NOMO-1 treated with DMSO at 0.1 percent for 48 hours (cell line): ENCODE measurements at regions not wholly inside any gene's neighbourhood (a gene's known extent, or its start where the extent isn't known, plus 50 kb on each side); places are given as distances from the start of the nearest gene placed in this dataset.

Source experiments
- DNase-seq: peaks from one replicate; lab custom pipeline; 2025; ENCODE audit not compliant: unreplicated experiment; lab: John Stamatoyannopoulos, UW

DNA sequence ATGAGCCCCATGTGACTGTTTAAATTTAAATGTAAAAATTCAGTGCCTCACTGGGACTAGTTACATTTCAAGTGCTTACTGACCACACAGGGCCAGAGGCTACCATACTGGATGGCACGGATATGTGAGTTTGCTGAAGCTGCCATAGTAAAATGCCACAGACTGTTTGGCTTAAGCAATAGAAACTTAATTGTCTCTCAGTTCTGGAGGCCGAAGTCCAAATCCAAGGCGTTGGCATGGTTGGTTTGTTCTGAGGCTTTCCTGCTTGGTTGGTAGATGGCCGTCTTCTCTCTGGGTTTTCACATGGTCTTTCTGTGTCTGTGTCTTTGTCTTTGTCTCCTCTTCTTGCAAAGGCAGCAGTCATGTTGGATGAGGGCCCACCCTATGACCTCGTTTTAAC lies 878.9 kb upstream of the RBFOX1 start:
- DNase-seq = no peak

DNA sequence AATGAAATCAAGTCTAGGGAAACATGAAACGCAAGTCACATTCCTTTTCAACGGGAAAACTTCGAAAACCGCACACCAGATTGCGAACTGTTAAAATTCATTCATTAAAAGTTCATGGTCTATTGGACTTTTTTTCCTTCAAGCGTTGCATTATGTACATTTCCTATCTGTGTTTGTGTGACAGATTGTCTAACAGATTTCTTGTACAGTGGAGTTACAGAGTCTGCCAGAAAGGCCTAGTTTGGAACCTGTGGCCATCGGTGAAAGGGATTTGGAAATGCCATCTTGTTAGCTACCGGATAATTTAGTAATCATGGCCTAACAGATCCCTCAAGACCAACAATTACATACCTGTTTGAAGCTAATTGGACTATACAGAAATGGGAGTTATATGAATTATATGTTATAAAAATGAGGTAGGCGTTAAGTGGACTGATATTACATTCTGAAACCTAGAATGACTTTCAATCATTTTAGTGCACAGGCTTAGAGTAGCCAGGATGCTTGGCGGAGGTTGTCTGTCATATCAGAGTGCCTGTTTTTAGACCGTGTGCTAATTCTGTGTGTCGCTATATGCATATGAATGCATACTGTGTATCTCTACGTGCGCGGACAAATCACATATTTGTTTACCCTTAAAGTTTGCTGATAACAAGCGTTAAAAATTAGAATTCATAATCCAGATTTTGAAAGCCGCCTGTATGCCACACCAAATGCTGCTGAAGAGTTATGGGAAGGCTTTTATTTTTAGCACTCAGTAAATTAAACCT lies 885.4 kb upstream of the RBFOX1 start:
- DNase-seq = no peak

DNA sequence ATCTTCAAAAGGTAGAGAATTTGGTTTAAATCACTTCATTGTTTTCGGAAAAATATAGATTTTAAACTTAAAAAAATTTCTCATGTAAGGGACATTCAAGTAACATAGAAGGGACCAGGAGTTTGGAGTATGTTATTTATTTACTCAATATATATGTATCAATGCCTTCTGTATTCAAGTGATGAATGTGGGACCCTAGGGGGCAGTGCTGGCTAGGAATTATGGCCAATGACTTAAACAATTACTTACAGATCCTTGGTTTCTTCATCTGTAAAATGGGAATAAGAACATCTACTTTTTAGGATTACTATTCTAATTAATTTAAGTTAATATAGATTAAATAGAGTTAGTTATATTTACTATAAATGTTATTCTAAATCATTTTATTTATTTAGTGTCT lies 886.3 kb upstream of the RBFOX1 start:
- no peak for DNase-seq

DNA sequence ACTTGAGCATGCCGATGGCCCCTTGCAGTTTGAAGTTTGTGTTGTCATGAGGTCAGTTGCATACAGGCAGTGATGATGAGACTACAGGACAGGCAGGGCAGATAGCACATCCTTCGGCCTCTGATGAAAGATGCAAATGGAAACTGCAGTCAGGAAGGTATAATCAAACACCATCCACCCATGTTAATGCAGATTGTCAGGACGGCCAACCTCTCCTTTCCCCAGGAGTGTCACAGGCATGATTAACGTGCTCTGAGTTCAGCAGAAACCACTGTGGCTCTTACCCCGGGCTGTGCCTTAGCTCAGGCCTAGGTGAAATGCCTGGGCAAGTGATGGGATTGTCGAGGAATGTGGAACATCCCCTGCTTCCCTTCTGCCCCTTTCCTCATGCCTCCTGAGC lies 893.5 kb upstream of the RBFOX1 start:
- no peak for DNase-seq

DNA sequence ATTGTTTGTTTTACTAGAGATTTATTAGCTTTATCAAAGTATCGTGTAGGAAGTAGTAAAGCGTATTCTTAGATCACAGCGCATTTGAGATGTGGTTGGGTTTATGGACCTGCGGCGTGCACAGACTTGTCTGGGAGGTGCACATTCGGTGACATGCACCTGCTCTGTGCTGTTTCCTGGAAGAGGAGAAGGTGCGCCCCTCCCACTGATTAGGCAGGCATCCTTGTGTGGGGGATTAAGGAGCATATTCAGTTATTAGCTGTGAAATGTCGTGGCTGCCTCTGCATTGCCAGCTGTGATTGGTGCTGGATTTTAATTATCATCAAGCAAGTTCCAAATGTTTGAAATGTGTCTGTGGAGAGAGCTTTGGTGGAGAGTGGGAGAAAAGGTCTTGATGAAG lies 903.8 kb upstream of the RBFOX1 start:
- DNase-seq = no peak

DNA sequence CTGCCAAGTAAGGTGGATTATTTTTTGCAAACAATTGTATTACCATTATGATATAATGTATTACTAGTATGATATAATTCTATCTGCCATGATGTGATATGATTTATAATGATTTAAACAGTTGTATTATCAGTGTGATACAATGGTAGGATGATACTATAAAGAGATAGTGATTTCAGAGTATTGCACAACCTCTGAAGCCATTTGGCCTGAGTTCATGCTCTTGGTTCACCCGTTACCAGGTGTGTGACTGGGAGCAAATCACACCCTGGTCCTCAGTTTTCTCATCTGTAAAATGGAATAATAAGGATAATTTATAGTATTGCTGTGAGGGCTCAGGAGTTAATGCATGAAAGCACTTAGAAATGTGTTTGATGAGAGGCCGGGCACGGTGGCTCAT lies 905.0 kb upstream of the RBFOX1 start:
- DNase-seq = no peak

DNA sequence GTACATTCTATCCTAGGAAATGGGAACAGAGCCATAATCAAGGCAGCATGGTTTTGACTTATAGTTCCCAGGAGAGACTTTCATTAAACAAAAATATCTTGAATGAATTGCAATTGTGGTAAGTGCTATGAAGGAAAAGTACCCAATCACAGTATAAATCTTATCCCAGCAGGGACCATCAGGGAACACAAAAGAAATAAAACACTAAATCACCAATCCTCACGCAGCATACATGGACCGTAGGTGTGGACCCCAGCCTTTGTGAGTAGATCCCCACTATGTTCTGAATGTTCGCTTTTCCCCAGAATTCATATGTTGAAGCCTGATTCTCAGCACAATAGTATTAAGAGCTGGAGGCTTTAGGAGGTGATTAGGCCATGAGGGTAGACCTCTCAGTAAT lies 925.0 kb upstream of the RBFOX1 start:
- no peak for DNase-seq

DNA sequence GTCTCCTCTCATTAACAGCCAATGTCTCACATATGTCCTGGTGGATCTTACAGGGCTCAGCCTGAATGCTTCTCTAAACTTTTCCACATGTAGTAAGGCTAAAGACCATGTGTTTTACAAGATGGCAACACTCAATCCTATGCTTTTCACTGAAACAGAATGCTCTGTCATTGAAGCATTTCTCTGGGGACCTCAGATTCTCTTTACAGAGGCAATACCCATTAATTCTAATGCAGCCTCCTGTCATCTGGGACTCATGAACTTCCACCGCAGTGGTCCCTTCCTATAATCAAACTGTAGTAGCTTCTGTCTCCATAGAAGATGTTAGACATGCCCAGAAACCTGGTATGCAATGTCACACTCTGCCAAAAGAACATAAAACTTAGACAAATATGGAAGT lies 926.6 kb upstream of the RBFOX1 start:
- no peak for DNase-seq

DNA sequence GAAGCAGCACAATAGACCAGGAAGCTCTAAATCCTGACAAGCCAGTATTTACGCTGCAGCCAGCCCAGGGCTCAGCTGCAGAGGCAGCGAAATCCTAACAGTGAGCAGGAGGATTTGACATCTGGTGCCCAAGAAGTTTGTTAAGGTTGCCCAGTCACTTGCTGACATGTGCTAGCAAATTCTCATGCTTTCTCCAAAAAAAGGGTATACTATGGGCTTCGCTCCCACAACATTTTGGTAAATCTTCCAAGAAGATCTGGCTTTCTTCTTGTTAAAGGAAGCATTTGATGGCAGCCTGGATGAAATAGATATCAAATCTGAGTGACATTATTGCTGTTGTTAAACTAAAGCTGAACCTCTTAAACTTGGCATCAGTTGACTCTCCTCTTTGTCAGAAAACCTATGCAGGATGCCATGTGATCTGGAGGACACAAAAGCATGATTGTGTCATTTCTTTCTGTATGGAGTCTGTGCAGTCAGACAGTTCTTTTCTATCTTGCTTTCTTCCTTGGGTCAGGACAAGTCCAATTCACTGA lies 949.7 kb upstream of the RBFOX1 start:
- no peak for DNase-seq

DNA sequence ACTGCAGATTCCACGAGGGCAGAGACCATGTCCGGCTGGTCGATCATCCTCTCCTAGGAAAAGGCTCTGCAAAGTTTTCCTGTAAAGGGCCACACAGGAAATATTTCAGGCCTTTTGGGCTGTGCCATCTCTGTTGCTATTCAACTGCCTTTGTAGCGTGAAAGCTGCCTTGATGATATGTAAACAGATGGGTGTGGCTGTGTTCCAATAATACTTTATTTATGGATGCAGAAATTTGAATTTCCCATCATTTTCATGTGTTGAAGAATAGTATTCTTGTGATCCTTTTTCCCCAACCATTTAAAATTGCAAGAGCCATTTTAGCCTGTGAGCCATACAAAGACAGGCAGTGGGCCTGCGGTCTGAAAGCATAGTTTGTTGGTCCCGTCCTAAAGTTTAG lies 950.7 kb upstream of the RBFOX1 start:
- DNase-seq = no peak

DNA sequence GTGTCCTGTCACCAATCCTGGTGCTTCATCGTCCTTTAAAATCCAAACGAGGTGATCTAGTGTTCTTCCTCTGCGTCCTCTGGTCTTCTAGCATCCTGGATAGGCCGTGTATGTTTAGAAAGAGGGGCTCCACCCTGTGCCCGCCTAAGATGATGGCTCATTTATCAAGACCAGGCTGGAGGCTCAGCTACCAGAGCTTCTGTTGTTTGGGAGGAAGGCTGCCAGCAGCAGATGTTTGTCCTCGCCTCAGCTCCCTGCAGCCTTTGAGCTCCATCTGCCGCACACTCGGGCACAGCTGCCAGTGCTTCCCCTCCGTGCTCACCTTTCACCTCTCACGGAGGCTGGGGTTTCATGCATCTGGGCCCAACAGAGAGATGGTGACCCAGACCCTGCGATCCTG lies 954.7 kb upstream of the RBFOX1 start:
- no peak for DNase-seq

DNA sequence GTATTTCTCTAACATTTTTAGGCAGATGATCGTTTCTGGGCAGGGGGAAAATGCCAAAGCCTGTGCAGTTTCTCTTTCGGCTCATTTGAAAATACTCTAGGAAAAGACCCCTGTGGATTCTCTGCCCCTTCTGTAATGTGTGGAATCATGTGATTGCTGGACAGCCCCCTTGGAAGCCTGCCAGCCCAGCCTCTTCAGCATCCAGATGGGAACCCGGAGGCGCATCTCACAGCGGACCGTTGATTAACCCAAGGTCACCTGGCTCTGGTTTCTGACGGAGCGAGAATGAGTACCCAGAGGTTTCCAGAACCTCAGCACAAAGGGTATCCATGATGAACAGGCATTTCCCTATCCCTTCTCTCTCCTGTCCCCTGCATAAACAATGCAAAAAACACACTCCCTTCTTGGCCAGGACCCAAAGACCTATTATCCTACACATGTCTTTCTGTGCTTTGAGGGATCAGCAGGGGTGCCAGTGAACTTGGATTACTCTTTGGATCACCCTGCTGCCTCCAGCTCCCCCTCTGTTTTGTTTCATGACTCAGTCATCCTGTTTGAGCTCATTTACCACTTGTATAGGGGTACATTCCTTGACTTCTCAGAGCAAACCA lies 957.1 kb upstream of the RBFOX1 start:
- DNase-seq = no peak

DNA sequence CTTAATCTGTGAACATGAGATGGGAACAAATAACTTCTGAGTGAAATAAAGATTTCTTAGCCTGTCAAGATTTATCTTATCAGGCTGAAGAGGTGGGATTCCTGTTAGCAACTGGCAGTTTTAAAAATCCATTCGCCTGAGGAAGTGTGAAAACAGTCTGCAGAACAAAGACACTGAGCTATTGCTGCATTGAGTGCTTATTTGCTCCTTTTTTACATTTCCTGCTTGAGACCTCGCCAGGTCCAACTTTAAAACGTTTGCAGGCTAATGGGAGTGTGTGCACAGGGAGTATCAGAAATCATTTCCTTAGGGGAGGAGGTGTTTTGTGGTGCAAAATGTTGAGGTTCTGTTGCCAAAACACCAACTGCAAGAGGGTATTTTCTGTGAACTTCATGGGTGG lies 957.8 kb upstream of the RBFOX1 start:
- DNase-seq = no peak

DNA sequence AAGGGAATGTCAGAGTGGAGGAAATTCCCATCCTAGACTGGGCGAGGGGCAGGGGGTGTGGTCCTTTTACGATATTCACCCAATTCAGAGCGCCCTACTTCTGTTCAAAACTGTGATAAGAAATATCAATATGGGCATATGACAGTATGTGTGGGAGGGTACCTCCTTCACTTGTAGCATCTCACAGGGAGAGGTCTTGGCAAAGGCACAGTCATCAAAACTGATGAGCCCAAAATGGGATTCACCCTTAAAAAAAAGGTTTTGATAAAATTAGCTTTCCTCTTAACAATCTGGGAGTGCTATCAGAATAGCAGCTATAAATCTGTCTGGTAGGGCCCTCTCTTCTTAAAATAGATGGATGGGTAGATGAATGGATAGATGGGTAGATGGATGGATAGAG lies 967.8 kb upstream of the RBFOX1 start:
- DNase-seq = no peak

DNA sequence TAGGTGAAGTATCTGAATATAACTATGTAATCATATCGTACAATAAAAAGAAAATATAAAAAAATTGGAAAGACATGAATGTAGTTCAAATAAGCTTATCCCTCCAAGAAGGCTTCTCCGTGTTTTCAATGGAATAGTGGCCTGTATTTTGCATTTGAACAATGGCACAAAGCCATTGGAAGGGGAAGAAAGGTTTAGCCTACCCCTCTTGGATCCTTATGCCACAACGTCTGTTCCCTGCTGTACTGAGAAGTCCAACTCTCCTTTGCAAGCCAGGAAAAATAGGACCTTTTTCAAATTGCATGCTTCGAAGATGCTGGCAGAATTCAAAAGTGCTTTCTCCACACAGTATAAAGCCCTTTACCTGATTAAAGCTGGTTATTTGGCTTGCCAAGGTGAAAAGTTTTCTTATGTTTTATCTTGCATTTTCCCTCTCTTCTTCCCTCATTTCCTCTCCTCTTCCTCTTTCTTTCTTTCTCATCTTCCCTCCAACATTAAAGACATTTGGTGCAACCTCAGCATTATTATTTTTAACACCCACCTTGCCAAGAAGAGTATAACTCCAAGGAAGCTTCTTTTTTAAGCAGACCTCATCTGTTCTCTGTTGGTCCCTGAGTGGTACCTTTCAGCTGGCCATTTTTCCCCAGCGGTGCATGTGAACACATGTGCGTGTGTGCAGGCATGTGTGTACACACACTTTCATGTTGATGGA lies 968.6 kb upstream of the RBFOX1 start:
- no peak for DNase-seq

DNA sequence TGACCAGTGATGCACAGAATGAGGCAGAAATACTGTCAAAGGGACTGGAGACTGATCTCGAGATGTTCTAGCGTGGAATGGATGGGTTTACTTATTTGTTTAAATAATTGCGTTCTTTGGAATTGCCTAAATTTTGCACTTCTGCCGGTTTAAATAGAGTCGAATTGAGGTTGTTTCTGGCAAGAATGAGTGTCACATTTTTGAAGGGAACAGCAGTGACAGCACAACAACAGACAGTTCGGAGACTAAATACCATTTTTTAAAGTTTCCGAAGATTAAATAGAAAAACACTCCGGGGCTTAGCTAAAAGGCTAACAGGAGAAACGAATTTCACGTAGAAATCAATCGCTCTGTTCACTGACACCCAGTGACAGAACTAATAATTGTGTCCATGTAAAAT lies 969.2 kb upstream of the RBFOX1 start:
- DNase-seq = no peak

DNA sequence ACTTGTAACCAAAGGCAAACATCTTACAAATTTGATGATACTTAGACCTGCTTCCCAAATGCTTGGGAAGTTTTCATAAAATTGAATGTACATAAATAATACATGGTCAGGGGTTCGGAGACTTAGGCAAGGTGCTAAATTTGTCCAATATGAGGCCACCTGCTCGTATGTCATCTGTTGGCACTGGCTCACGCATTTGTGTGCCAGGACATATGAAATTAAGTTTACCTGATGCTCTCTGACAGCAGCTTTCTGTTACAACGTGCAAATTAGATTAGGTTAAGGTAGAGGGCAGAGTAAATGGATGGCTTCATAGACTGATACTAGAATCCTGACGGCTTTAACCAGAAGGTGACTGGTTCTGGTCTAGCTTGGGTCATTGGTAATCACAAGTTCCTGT lies 970.3 kb upstream of the RBFOX1 start:
- DNase-seq = no peak

DNA sequence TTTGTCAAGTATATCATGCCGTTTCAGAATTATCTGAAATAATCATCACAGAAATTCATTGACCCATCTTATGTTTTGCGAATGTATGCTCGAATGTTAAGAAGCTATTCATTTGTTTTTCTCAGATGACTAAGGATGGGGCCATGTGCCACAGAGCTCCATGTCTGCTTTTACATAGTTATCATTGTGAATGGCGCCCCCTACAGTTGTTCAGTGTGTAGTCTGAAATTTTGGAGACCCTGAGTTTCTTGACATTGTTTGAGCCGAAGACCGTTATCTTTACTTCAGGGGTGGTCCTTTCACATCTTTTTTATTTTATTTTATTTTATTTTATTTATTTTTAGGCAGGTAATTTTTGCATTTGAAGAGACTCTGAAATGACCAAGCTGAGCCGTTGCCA lies 972.0 kb upstream of the RBFOX1 start:
- no peak for DNase-seq

DNA sequence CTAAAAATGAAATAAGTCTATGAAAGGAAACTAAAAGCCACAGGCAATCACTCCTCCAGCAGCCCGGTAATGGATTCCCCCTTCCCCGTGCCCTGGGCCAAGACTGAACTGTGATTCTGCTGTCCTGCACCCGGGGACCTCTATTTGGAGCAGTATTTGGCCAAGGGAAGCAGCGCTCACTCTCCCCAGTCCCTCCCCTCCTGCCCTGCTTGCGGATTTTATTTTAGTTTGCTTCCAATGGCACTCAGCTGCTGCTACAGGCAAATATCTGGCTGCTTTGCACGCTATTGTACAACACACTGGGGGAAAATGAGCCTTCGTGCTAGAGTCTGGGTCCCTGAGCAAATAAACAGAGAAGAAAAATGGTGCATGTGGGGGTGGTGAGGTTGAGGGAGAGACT lies 975.7 kb upstream of the RBFOX1 start:
- no peak for DNase-seq

DNA sequence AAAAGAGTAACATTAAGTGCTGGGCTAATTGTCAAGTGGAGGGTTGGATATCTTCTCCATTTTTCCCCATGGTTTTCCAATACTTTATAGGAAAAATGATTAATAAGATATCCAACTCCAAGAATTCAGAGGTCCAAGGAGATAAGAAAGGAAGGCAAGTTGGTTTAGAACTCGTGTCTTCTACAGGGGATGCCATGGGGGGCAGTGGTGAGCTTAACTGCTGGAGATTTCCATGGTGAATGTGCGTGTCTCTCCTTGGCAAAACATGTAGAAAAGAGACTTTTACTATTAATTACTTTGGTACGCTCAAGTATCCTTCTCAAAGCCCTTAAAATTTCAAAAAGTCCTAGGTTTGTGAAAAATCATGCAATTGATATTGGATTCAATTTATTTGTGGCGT lies 982.9 kb upstream of the RBFOX1 start:
- DNase-seq = no peak

DNA sequence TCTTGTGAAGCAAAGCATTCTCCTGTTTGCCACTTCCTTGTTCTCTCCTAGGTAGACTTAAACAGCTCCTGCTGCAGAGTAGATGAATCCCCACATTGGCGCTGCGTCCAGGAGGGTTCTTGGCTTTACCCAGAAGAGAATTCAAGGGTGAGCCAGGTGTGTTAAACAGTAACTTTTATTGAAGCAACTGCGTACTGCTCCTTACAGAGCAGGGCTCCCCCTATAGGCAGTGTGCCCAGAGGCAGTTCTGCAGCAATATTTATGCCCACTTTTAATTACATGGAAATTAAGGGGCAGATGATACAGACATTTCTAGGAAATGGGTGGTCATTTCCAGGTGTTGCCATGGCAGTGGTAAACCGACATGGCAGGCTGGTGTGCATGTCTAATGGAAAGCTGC lies 987.6 kb upstream of the RBFOX1 start:
- no peak for DNase-seq

DNA sequence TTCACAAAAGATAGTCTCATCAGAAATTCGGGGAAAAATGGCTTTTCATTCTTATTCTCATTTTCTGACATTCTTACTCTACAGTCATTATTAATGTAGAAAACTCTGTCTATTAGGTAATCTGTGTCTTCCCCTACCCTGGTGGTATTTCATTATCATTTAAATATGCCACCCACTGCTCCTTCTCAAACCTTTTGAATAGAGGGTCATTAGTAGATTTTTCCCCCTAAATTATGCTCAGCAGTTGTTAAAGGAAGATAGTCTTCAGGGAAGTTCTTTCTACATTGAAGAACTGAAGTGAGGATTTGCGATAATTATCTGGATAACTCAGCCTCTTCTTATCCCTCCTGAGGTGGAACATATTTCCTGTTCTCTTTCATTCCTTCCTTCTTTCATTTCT lies 989.5 kb upstream of the RBFOX1 start:
- DNase-seq = no peak
